Glutamatergic neuron (in vitro differentiated cells): ENCODE measurements at regions not wholly inside any gene's neighbourhood (a gene's known extent, or its start where the extent isn't known, plus 50 kb on each side); places are given as distances from the start of the nearest gene placed in this dataset.

Experiments used
- DNase-seq: peaks from one replicate; pipeline ENCODE4 v3.0.0; 2022
- H3K27ac Mint-ChIP-seq: one replicate; pipeline ENCODE4 v1.8.0; 2020; ENCODE audit warnings: mild to moderate bottlenecking, mixed read lengths, inconsistent platforms; ENCODE audit not compliant: unreplicated experiment
- H3K27me3 Mint-ChIP-seq: one replicate; pipeline ENCODE4 v1.8.0; 2020; ENCODE audit warnings: mild to moderate bottlenecking, moderate library complexity, mixed read lengths, inconsistent platforms; ENCODE audit not compliant: unreplicated experiment
- H3K36me3 Mint-ChIP-seq: one replicate; pipeline ENCODE4 v1.8.0; 2020; ENCODE audit warnings: mild to moderate bottlenecking, mixed read lengths, inconsistent platforms; ENCODE audit not compliant: unreplicated experiment
- H3K4me1 Mint-ChIP-seq: one replicate; pipeline ENCODE4 v1.8.0; 2020; ENCODE audit warnings: mild to moderate bottlenecking, low read depth, mixed read lengths, inconsistent platforms; ENCODE audit not compliant: unreplicated experiment
- H3K4me3 Mint-ChIP-seq: one replicate; pipeline ENCODE4 v1.8.0; 2020; ENCODE audit warnings: mild to moderate bottlenecking, mixed read lengths, inconsistent platforms; ENCODE audit not compliant: unreplicated experiment
- H3K9me3 Mint-ChIP-seq: one replicate; pipeline ENCODE4 v1.8.0; 2020; ENCODE audit warnings: mild to moderate bottlenecking, moderate library complexity, mixed read lengths, inconsistent platforms; ENCODE audit not compliant: unreplicated experiment
- TF ChIP-seq, protein P1 (sequence below): fragments of 200-600 bp; sonication (generic); IDR thresholded peaks from one replicate; pipeline ENCODE4 v1.5.0; 2021; ENCODE audit not compliant: partially characterized antibody, unreplicated experiment

DNA sequence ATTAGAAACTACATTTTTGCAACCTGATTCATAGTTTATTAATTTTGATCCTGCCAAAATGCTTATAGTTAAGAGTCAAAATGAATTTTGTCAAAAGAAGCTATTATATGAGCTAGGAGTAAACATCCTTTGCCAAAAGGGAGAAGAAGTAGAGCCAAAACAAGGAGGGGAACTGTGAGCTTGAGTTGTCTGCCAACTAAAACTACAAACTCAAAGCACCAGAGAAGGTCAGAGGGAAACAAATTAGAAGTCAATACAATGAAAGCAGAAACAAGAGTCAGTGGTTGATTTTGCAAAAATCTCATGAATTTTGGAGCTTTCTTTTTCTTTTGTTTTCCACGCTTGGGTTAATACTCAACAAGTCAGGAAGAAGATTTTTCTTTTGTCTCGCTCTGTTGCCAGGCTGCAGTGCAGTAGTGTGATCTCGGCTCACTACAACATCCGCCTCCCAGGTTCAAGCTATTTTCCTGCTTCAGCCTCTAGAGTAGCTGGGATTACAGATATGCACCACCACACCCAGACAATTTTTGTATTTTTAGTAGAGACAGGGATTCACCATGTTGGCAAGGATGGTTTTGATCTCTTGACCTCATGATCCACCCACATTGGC, 508.5 kb downstream of the RIT2 start:
- Mint-ChIP-seq H3K27ac (no peak overlapping the region), H3K4me3 (no peak overlapping the region), H3K36me3 (no peaks in the 10 kb centered on the region), H3K27me3 (no peaks in the 10 kb centered on the region), H3K4me1 (no peaks in the 10 kb centered on the region), H3K9me3 (no peaks in the 10 kb centered on the region)
- TF ChIP-seq, protein P1, sequence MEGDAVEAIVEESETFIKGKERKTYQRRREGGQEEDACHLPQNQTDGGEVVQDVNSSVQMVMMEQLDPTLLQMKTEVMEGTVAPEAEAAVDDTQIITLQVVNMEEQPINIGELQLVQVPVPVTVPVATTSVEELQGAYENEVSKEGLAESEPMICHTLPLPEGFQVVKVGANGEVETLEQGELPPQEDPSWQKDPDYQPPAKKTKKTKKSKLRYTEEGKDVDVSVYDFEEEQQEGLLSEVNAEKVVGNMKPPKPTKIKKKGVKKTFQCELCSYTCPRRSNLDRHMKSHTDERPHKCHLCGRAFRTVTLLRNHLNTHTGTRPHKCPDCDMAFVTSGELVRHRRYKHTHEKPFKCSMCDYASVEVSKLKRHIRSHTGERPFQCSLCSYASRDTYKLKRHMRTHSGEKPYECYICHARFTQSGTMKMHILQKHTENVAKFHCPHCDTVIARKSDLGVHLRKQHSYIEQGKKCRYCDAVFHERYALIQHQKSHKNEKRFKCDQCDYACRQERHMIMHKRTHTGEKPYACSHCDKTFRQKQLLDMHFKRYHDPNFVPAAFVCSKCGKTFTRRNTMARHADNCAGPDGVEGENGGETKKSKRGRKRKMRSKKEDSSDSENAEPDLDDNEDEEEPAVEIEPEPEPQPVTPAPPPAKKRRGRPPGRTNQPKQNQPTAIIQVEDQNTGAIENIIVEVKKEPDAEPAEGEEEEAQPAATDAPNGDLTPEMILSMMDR: no peak
- DNase-seq: no peak

DNA sequence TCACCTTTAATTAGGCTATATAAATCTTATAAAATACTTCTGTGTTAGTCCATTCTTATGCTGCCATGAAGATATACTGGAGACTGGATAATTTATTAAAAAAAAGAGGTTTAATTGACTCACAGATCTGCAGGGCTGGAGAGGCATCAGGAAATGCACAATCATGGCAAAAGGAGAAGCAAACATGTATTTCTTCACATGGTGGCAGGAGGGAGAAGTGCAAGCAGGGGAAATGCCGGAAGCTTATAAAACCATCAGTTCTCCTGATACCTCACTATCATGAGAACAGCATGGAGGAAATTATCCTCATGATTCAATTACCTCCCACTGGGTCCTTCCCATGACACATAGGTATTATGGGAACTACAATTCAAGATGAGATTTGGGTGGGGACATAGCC, 504.4 kb downstream of the RIT2 start:
- TF ChIP-seq, protein P1: no peak

DNA sequence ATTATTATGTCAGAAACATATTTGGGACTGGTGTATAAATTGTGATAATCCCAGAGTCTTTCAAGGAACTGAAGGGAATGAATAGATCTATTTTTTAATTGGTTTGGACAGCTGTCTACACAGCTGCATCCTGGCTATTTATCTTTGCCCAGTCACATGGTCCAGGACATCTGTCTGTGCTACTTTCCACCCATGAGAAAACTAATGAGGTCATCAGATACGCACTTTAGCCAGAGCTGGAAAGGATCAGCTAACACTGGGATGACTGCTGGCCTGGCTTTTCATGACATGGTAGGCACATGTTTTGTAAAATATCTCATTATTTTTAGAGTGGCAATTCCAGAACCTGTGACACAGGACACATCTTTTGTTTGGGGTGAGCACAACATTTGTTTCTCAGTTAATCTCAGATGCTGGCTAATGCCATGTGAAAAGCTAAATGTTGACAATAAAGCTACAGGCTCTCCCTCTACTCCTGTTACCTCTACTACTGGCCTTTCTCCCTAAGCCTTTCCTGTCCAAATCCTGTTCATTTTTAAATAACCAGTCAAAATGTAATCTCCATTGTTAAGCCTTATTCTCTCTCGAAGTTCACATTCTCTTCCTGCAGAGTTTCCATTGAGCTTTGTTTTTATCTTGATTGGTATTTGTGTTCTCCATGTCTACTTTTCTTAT, 500.7 kb downstream of the RIT2 start:
- H3K36me3 Mint-ChIP-seq: peaks cover 9% of the 10 kb centered on the region
- peak overlapping the region; percentile 96 for H3K27ac Mint-ChIP-seq
- TF ChIP-seq, protein P1: no peak

More for the DNA sequence above, 504.4 kb downstream of the RIT2 start:
- Mint-ChIP-seq H3K4me3 (no peak overlapping the region), H3K9me3 (peaks cover 3% of the 10 kb centered on the region), H3K27me3 (peaks cover 5% of the 10 kb centered on the region), H3K4me1 (peaks cover 19% of the 10 kb centered on the region), H3K27ac (no peak overlapping the region), H3K36me3 (peaks cover 2% of the 10 kb centered on the region)
- no peak for DNase-seq

GRCh38 chr18:42617221-42617620, 498.3 kb downstream of the RIT2 start:
- TF ChIP-seq, protein P1: no peak
- peaks cover 6% of the 10 kb centered on the region for H3K9me3 Mint-ChIP-seq
- peaks cover 5% of the 10 kb centered on the region for H3K27me3 Mint-ChIP-seq
- H3K4me3 Mint-ChIP-seq: no peak overlapping the region
- no peak overlapping the region for H3K27ac Mint-ChIP-seq
- peaks cover 9% of the 10 kb centered on the region for H3K36me3 Mint-ChIP-seq
- peaks cover 30% of the 10 kb centered on the region for H3K4me1 Mint-ChIP-seq
- DNase-seq: no peak

More for the DNA sequence above, 500.7 kb downstream of the RIT2 start:
- H3K4me1 Mint-ChIP-seq: peaks cover 25% of the 10 kb centered on the region
- DNase-seq: peak; percentile 22
- peaks cover 6% of the 10 kb centered on the region for H3K9me3 Mint-ChIP-seq
- H3K4me3 Mint-ChIP-seq: peak overlapping the region; percentile 47
- H3K27me3 Mint-ChIP-seq: peaks cover 5% of the 10 kb centered on the region

- no peak for DNase-seq
- Mint-ChIP-seq H3K36me3 (peaks cover 9% of the 10 kb centered on the region), H3K9me3 (peaks cover 6% of the 10 kb centered on the region), H3K27me3 (peaks cover 3% of the 10 kb centered on the region), H3K4me1 (peaks cover 22% of the 10 kb centered on the region), H3K4me3 (no peak overlapping the region), H3K27ac (no peak overlapping the region)
- TF ChIP-seq, protein P1: no peak
Measured at GRCh38 chr18:42619771-42620170, 495.7 kb downstream of the RIT2 start.
